ENCODE measurements at regions not wholly inside any gene's neighbourhood (a gene's known extent, or its start where the extent isn't known, plus 50 kb on each side); places are given as distances from the start of the nearest gene placed in this dataset.
"Not testable (repeated sequence)": the region's sequence is repeated elsewhere in the genome, so short reads cannot be mapped to it uniquely, and the experiment has no call there.

- no peak for TF ChIP-seq CTCF (IDR thresholded peaks at IDR 0.05; ENCODE audit: low read length, missing control alignments)
- H3K4me3 ChIP-seq (replicated peaks; ENCODE audit: low read depth, low read length): no peak overlapping the region
Measured at GRCh38 chr2:14901737-14902136, 269.2 kb downstream of the LRATD1 start.

GRCh38 chr2:14902953-14903352, 270.4 kb downstream of the LRATD1 start:
- TF ChIP-seq CTCF (IDR thresholded peaks at IDR 0.05; ENCODE audit: low read length, missing control alignments): no peak
- DNase-seq (ENCODE audit: low read depth): no peak
- H3K4me3 ChIP-seq (replicated peaks; ENCODE audit: low read depth, low read length): no peak overlapping the region

More at GRCh38 chr2:14901737-14902136, 269.2 kb downstream of the LRATD1 start:
- no peak for DNase-seq (ENCODE audit: low read depth)

- no peak overlapping the region for H3K4me3 ChIP-seq (replicated peaks; ENCODE audit: low read depth, low read length)
- TF ChIP-seq CTCF (IDR thresholded peaks at IDR 0.05; ENCODE audit: low read length, missing control alignments): no peak
- no peak for DNase-seq (ENCODE audit: low read depth)
Measured at GRCh38 chr2:14903709-14904374, 271.3 kb downstream of the LRATD1 start.

- DNase-seq (ENCODE audit: low read depth); H3K4me3 ChIP-seq (replicated peaks; ENCODE audit: low read depth, low read length): not testable (repeated sequence)
Measured at GRCh38 chr2:14904378-14904777, 271.9 kb downstream of the LRATD1 start.

- DNase-seq (ENCODE audit: low read depth): no peak
- H3K4me3 ChIP-seq (replicated peaks; ENCODE audit: low read depth, low read length): no peak overlapping the region
- TF ChIP-seq CTCF (IDR thresholded peaks at IDR 0.05; ENCODE audit: low read length, missing control alignments): no peak
Measured at GRCh38 chr2:14905571-14905970, 273.1 kb downstream of the LRATD1 start.

GRCh38 chr2:14907014-14907612, 274.6 kb downstream of the LRATD1 start:
- no peak for TF ChIP-seq CTCF (IDR thresholded peaks at IDR 0.05; ENCODE audit: low read length, missing control alignments)
- H3K4me3 ChIP-seq (replicated peaks; ENCODE audit: low read depth, low read length): no peak overlapping the region
- no peak for DNase-seq (ENCODE audit: low read depth)

- no peak for TF ChIP-seq CTCF (IDR thresholded peaks at IDR 0.05; ENCODE audit: low read length, missing control alignments)
- DNase-seq (ENCODE audit: low read depth): no peak
- no peak overlapping the region for H3K4me3 ChIP-seq (replicated peaks; ENCODE audit: low read depth, low read length)
Measured at GRCh38 chr2:14909795-14910194, 277.3 kb downstream of the LRATD1 start.

Data from fibroblast of pulmonary artery (primary cell).